Liver (tissue), 8 donors: ENCODE measurements at regions not wholly inside any gene's neighbourhood (a gene's known extent, or its start where the extent isn't known, plus 50 kb on each side); places are given as distances from the start of the nearest gene placed in this dataset.

Source experiments
- DNase-seq: peaks from one replicate; pipeline ENCODE4 v3.0.0-alpha.2; 2017; ENCODE audit warnings: low spot score
- H3K27ac ChIP-seq, 2 donors: one replicate each; pipeline ENCODE4 v1.7.0; 2013; ENCODE audit warnings: inconsistent platforms in 2 of 2, low read length in 2 of 2, control low read depth in 1 of 2, low read depth in 1 of 2, mild to moderate bottlenecking in 1 of 2
- H3K27me3 ChIP-seq, 4 donors: one replicate each; pipeline versions ENCODE4 v1.6.1 to v1.7.0; 2013; ENCODE audit warnings: low read length in 3 of 4, inconsistent platforms in 1 of 4, mild to moderate bottlenecking in 1 of 4, moderate library complexity in 1 of 4; ENCODE audit not compliant: control insufficient read depth in 4 of 4, insufficient read depth in 4 of 4
- H3K36me3 ChIP-seq, 4 donors: one replicate each; pipeline versions ENCODE4 v1.6.1 to v1.7.0; 2013; ENCODE audit warnings: low read length in 3 of 4, mild to moderate bottlenecking in 3 of 4, low read depth in 1 of 4, moderate library complexity in 1 of 4; ENCODE audit not compliant: control insufficient read depth in 4 of 4, insufficient read depth in 3 of 4
- H3K4me1 ChIP-seq, 4 donors: one replicate each; pipeline versions ENCODE4 v1.6.1 to v1.7.0; 2013; ENCODE audit warnings: low read length in 3 of 4, mild to moderate bottlenecking in 3 of 4, moderate library complexity in 1 of 4; ENCODE audit not compliant: control insufficient read depth in 4 of 4, insufficient read depth in 4 of 4
- H3K4me3 ChIP-seq, 3 donors: one replicate each; pipeline versions ENCODE4 v1.6.1 to v1.7.0; 2013; ENCODE audit warnings: low read length in 3 of 3, control low read depth in 1 of 3, low read depth in 1 of 3, mild to moderate bottlenecking in 1 of 3
- H3K9ac ChIP-seq, 2 donors: one replicate each; pipeline ENCODE4 v1.7.0; 2013; ENCODE audit warnings: low read length in 2 of 2, mild to moderate bottlenecking in 2 of 2, moderate library complexity in 2 of 2, control low read depth in 1 of 2, low read depth in 1 of 2
- H3K9me3 ChIP-seq, 4 donors: one replicate each; pipeline versions ENCODE4 v1.6.1 to v1.7.0; 2013; ENCODE audit warnings: low read length in 3 of 4; ENCODE audit not compliant: control insufficient read depth in 4 of 4
- CTCF ChIP-seq: fragments of 150-350 bp; IDR thresholded peaks from 2 replicates; pipeline ENCODE4 v1.5.1; 2017; ENCODE audit warnings: improper control_type of control experiment, low read depth, low read length; ENCODE audit not compliant: missing input control
- EGR1 ChIP-seq, 2 donors: IDR thresholded peaks; 2 replicates each; pipeline ENCODE4 v1.6.1; 2016 to 2018; ENCODE audit warnings: antibody characterized with exemption in 2 of 2, low read depth in 2 of 2
- FOXA2 ChIP-seq: IDR thresholded peaks from 2 replicates; pipeline ENCODE4 v1.6.1; 2016; ENCODE audit warnings: antibody characterized with exemption
- HNF4A ChIP-seq, 2 donors: conservative IDR thresholded peaks; 2 replicates each; pipeline ENCODE4 v1.6.1; 2016; ENCODE audit warnings: antibody characterized with exemption in 2 of 2, mild to moderate bottlenecking in 2 of 2
- HNF4G ChIP-seq: IDR thresholded peaks from 2 replicates; pipeline ENCODE4 v1.6.1; 2016; ENCODE audit warnings: antibody characterized with exemption
- MAX ChIP-seq: IDR thresholded peaks from 2 replicates; pipeline ENCODE4 v1.6.1; 2016; ENCODE audit warnings: antibody characterized with exemption
- NR2F2 ChIP-seq: IDR thresholded peaks from 2 replicates; pipeline ENCODE4 v1.6.1; 2016; ENCODE audit warnings: antibody characterized with exemption
- RXRA ChIP-seq, 2 donors: IDR thresholded peaks; 2 replicates each; pipeline ENCODE4 v1.6.1; 2017 to 2018; ENCODE audit warnings: antibody characterized with exemption in 2 of 2, mild to moderate bottlenecking in 1 of 2
- SP1 ChIP-seq: IDR thresholded peaks from 2 replicates; pipeline ENCODE4 v1.6.1; 2018; ENCODE audit warnings: antibody characterized with exemption, mild to moderate bottlenecking
- TAF1 ChIP-seq: conservative IDR thresholded peaks from 2 replicates; pipeline ENCODE4 v1.6.1; 2016; ENCODE audit warnings: antibody characterized with exemption, mild to moderate bottlenecking
- ZBTB33 ChIP-seq: IDR thresholded peaks from 2 replicates; pipeline ENCODE4 v1.6.1; 2016; ENCODE audit warnings: antibody characterized with exemption
- WGBS: extraction: QIAGEN DNeasy Blood & Tissue Kit; methylation state at CpG from one replicate; pipeline ENCODE4 v1.1.7; 2013; 5-methylcytosine and 5-hydroxymethylcytosine counted together
- TF ChIP-seq, protein P1 (sequence below): IDR thresholded peaks from 2 replicates; pipeline ENCODE4 v1.6.1; 2016; ENCODE audit warnings: antibody characterized with exemption
- donor health status: healthy.
- donor health status: healthy.
- donor health status: healthy.
- donor health status: healthy.
- donor health status: healthy.

- no peak for DNase-seq
- H3K36me3 ChIP-seq, result no peaks in the 10 kb centered on the region
- H3K4me3 ChIP-seq, result no peak overlapping the region
- H3K27ac ChIP-seq, result no peak overlapping the region
- TF ChIP-seq, protein P1, sequence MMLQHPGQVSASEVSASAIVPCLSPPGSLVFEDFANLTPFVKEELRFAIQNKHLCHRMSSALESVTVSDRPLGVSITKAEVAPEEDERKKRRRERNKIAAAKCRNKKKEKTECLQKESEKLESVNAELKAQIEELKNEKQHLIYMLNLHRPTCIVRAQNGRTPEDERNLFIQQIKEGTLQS, result no peak
- peak in 1 of 2 donors; percentile 20 for TF ChIP-seq HNF4A (conservative IDR thresholded peaks at IDR 0.05)
- H3K9me3 ChIP-seq, result no peaks in the 10 kb centered on the region
- no peak overlapping the region for H3K9ac ChIP-seq
- H3K27me3 ChIP-seq, result no peaks in the 10 kb centered on the region
- H3K4me1 ChIP-seq, result peaks cover 4 to 9% (median 6%) of the 10 kb centered on the region in 4 donors
- 60% methylated on average over 6 of the region's 6 CpGs for WGBS
Measured at GRCh38 chr16:17936766-17937402, 399.7 kb downstream of the NPIPA8 start.

DNA sequence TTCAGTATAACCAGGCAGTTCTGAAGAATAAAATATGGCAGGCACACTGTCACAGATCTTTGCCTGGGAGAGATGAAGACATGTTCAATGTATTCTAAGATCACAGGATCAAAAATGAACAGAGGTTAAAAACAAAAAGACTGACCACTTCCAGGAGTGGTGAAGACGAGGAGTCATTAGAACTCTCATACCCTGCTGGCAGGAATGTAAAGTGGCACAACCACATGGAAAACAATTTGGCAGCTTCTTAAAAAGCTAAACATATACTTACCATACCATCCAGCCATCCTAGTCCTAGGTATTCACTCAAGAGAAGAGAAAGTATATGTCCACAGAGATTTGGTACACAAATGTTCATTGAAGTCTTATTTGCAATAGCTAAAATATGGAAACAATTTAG is 406.3 kb downstream of the NPIPA8 start:
- DNase-seq, result no peak
- 79% methylated on average over 1 of the region's 1 CpG for WGBS
- no peak overlapping the region for H3K27ac ChIP-seq
- TF ChIP-seq SP1, result no peak
- no peak for TF ChIP-seq TAF1
- no peak for TF ChIP-seq FOXA2
- no peak for TF ChIP-seq NR2F2
- no peak for TF ChIP-seq HNF4A (conservative IDR thresholded peaks at IDR 0.05)
- TF ChIP-seq ZBTB33, result no peak
- TF ChIP-seq HNF4G, result no peak
- no peak for TF ChIP-seq EGR1 (IDR thresholded peaks at IDR 0.05; ENCODE audit: low read depth in 2 of 2)
- TF ChIP-seq, protein P1, result no peak
- no peak for TF ChIP-seq RXRA (IDR thresholded peaks at IDR 0.05)
- TF ChIP-seq CTCF, result no peak
- H3K4me3 ChIP-seq, result no peak overlapping the region
- H3K9ac ChIP-seq, result no peak overlapping the region
- H3K9me3 ChIP-seq, result peaks cover 0 to 2% (median 0%) of the 10 kb centered on the region in 4 donors
- no peaks in the 10 kb centered on the region for H3K36me3 ChIP-seq
- no peaks in the 10 kb centered on the region for H3K4me1 ChIP-seq
- no peaks in the 10 kb centered on the region for H3K27me3 ChIP-seq

DNA sequence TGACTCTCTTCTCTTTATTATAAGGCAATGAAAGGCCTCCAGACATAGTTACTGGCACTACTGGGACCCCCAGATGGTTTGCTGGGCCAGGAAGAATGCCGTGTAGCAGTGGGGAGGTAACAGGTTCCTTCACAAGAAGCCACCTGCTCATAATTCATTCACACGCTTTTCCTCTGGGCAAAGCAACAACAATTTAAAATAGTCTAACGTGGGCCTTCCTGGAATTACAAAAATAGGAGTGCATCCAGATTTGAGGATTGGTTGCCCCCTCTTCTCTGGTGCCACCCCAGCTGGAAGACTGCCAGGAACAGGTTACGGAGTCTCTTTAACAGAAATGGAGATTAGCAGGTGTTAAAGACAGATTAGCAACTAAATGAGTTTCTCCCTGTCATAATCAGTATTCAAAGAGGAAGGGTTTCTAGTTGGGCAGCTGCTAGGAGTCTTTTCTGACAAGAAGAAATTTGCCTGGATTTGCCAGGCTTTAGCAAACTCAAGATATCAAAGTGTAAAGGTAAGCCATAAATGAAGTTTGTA is 409.6 kb downstream of the NPIPA8 start:
- Histone ChIP-seq H3K4me3 (no peak overlapping the region), H3K9me3 (peaks cover 0 to 2% (median 0%) of the 10 kb centered on the region in 4 donors), H3K9ac (no peak overlapping the region), H3K27ac (no peak overlapping the region), H3K36me3 (no peaks in the 10 kb centered on the region), H3K27me3 (no peaks in the 10 kb centered on the region), H3K4me1 (no peaks in the 10 kb centered on the region)
- 78% methylated on average over 4 of the region's 4 CpGs for whole genome bisulfite sequencing
- no peak for DNase-seq
- no peak for TF ChIP-seq MAX
